ENCODE measurements at regions not wholly inside any gene's neighbourhood (a gene's known extent, or its start where the extent isn't known, plus 50 kb on each side); places are given as distances from the start of the nearest gene placed in this dataset.
"Not testable (repeated sequence)": the region's sequence is repeated elsewhere in the genome, so short reads cannot be mapped to it uniquely, and the experiment has no call there.

DNA sequence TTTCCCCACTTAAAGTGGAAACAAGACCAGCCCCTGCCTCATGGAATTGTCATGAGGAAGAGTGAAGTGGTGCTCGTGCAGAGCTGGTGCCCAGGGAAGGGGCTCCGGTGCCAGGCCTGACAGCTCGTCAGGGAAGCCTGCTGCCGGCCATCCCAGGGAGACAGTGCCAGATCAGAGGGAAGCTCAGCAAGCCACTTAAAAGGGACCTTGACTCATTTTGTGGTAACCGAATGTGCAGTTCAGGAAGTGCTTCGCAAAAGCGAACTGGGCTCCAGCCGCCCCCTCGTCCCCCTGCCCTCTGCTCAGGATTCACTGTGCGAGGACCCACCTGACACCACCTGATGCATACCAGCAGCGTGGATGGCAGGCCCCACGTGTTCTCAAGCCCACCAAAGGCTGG lies 209.6 kb upstream of the PLGLB2 start:
- H3K27ac ChIP-seq; H3K36me3 ChIP-seq; H3K4me3 ChIP-seq; H3K27me3 ChIP-seq; DNase-seq (ENCODE audit: low read depth in 1 of 2, low spot score in 1 of 2); H3K9me3 ChIP-seq (ENCODE audit: low read depth); H3K4me1 ChIP-seq (ENCODE audit: low read depth): not testable (repeated sequence)

DNA sequence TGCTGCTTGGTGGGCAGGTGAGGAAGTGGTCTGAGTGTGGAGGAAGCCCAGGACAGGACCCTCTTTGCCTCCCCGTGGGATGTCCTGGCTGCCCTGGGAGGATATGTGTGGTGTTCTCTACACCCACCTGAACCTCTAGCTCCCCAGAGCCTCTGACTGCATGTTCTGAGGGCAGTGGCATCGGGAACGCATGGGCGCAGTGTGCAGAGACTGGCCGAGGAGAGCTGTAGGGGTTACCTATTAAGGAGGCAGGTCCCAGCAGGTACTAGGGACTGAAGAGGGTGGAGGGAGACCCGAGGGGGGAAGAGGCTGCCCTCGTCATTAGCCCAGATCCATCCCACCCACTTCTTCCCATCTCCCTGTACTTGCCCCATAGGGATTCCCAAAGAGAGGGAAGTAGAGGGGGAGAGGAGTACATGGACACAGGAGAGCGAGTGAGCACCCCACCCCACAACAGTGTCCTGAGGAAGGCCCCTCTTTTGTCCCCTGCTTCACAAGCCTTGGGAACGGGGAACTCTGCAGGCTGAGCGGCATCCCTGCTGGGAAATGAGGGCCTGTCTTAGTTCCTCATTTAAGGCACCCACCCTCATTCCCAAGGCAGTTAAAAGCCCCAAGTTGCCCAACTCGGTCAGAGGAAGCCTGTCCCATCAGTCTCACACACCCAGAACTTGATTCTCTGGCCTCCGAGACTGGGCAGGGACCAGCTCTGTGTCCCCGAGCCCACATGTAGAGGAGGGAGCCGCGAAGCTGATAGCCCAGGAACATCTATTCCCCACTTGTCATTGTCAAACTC lies 208.5 kb upstream of the PLGLB2 start:
- not testable (repeated sequence) for H3K9me3 ChIP-seq (ENCODE audit: low read depth); H3K4me3 ChIP-seq; H3K36me3 ChIP-seq; H3K27ac ChIP-seq; DNase-seq (ENCODE audit: low read depth in 1 of 2, low spot score in 1 of 2); H3K4me1 ChIP-seq (ENCODE audit: low read depth); H3K27me3 ChIP-seq

DNA sequence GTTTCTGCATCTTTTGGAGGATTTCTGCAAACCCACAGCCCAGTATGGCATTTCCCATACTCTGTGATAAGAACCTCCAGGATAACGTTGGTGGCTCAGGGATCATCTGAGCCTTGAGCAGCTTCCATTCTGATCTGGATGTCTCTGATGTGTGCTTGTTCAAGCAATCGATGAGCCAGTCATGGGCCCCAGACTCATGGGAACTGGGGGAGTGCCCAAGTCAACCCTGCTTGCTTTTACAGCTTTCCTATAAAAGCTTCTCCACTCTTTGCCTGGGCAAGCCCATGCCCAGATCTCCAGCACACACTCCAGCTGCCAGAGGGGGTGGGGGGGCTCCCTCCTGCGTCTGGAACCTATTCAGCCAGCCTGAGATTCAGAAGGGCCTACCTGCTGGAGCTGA lies 207.6 kb upstream of the PLGLB2 start:
- not testable (repeated sequence) for H3K36me3 ChIP-seq; DNase-seq (ENCODE audit: low read depth in 1 of 2, low spot score in 1 of 2); H3K27ac ChIP-seq; H3K9me3 ChIP-seq (ENCODE audit: low read depth); H3K4me3 ChIP-seq; H3K27me3 ChIP-seq; H3K4me1 ChIP-seq (ENCODE audit: low read depth)

DNA sequence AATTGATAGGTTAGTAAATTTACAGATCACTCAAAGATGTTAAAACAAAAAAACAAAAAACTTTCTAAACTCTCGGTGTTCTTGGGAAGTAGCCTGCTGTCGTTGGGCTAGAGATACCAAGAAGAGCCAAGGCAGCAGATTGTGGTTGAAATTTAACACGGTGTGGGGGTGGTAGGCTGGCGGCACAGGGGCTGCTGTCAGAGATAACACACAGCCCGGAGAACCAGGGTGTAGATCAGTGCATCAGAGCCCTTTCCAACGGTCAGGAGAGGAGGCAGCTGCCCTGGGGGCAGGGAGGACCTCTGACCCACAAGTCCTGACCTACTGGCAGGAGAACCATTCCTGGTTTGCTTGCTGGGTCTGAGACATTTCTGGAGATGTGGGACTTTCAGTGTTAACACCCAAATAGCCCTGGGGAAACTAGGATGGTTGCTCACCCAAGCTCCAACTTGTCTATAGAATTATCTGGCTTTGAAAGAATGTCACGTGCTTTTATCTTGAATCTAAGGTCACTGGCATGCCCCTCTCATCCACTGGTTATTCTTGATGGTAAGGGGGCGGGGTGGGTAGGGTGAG lies 205.2 kb upstream of the PLGLB2 start:
- not testable (repeated sequence) for H3K36me3 ChIP-seq

DNA sequence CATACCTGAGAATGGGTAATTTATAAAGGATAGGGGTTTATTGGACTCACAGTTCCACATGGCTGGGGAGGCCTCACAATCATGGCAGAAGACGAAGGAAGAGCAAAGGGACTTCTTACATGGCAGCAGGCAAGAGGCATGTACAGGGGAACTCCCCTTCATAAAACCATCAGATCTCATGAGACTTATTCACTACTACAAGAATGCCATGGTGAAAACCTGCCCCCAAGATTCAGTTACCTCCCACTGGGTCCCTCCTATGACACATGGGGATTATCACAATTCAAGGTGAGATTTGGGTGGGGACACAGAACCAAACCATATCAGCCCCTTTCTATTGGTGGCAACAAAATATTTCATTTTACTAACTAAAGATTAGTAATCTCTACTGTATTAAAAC lies 204.1 kb upstream of the PLGLB2 start:
- DNase-seq (ENCODE audit: low read depth in 1 of 2, low spot score in 1 of 2); H3K4me1 ChIP-seq (ENCODE audit: low read depth); H3K27me3 ChIP-seq; H3K9me3 ChIP-seq (ENCODE audit: low read depth); H3K4me3 ChIP-seq; H3K36me3 ChIP-seq; H3K27ac ChIP-seq: not testable (repeated sequence)

More for the DNA sequence above, 205.2 kb upstream of the PLGLB2 start:
- peak in 1 of 2 donors; percentile 63 for DNase-seq (ENCODE audit: low read depth in 1 of 2, low spot score in 1 of 2)
- H3K4me3 ChIP-seq; H3K9me3 ChIP-seq (ENCODE audit: low read depth); H3K4me1 ChIP-seq (ENCODE audit: low read depth); H3K27me3 ChIP-seq; H3K27ac ChIP-seq: not testable (repeated sequence)

DNA sequence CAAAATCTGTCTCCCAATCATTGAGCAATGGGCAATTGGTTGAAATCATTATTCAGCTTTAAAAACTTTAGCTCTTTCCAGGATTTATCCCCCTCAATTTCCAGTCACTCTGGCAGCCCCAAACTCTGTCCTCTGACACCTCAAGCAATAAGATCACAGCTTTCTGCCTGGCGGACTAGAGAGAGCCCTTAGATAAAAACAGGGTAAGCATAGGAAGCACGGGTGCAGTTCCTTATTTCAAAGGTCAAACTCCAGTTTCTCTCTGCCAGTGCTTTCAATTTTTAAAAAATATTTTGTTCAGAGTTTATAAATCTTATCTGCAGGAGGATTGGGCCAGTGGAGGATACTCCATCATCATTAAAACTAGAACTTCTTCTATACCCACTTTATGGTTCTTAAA lies 200.8 kb upstream of the PLGLB2 start:
- H3K27ac ChIP-seq; H3K36me3 ChIP-seq; H3K4me1 ChIP-seq (ENCODE audit: low read depth); H3K9me3 ChIP-seq (ENCODE audit: low read depth); H3K27me3 ChIP-seq; H3K4me3 ChIP-seq; DNase-seq (ENCODE audit: low read depth in 1 of 2, low spot score in 1 of 2): not testable (repeated sequence)

DNA sequence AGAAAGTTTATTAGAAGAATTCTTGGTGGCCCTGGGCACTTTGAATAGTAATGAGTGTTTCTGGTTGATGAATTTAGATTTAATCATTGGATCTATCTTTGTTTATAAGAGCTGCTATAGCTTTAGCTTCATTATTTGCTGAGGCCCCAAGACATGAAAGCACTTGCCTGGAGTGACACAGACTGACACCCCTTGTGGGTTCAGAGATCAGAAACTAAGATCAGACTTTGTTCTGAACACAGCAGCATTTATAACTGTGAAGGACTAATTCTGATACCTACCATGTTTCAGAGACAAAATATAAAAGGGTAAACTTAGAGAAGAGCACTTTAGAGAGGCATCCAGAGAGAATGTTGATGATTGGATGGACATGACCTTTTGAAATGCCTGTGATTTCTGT lies 199.9 kb upstream of the PLGLB2 start:
- H3K27ac ChIP-seq, H3K36me3 ChIP-seq: not testable (repeated sequence)

DNA sequence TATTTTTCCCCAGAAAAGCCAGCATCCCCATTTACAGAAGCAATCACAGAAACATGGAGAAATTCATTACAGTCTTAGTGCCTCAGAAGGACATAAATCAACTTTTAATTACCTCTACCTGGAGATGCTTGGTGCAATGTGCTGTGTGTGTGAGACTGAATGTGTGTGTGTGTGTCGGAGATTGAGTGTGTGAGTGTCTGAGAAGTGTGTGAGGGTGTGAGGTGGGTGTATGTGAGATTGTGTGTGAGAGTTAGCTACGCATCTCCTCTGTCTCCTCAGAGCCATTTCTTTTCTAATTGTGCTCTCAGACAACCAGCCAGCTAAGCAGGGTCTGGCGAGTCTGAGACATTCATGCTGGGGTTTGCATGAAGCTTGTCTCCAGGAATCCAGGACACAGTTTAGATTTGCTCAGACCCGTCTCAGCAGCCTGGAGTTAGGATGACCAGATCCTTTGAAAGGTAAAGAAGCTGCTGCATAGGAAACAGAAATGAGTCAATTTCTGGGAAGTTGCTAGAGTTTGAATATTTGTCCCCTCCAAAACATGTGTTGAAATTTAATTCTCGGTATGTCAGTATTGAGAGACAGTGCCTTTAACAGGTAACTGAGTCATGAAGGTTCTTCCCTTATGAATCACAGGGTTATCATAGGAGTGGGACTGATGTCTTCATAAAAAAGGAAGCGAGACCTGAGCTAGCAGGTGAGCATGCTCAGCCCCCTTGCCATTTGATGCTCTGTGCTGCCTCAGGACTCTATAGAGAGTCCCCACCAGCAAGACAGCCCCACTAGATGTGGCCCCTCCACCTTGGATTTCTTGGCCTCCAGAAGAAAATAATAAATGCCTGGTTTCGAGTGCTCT lies 199.0 kb upstream of the PLGLB2 start:
- H3K36me3 ChIP-seq; H3K27ac ChIP-seq; H3K4me1 ChIP-seq (ENCODE audit: low read depth); DNase-seq (ENCODE audit: low read depth in 1 of 2, low spot score in 1 of 2); H3K27me3 ChIP-seq; H3K4me3 ChIP-seq; H3K9me3 ChIP-seq (ENCODE audit: low read depth): not testable (repeated sequence)

More for the DNA sequence above, 199.9 kb upstream of the PLGLB2 start:
- H3K9me3 ChIP-seq (ENCODE audit: low read depth); H3K4me1 ChIP-seq (ENCODE audit: low read depth); H3K27me3 ChIP-seq; H3K4me3 ChIP-seq; DNase-seq (ENCODE audit: low read depth in 1 of 2, low spot score in 1 of 2): not testable (repeated sequence)

DNA sequence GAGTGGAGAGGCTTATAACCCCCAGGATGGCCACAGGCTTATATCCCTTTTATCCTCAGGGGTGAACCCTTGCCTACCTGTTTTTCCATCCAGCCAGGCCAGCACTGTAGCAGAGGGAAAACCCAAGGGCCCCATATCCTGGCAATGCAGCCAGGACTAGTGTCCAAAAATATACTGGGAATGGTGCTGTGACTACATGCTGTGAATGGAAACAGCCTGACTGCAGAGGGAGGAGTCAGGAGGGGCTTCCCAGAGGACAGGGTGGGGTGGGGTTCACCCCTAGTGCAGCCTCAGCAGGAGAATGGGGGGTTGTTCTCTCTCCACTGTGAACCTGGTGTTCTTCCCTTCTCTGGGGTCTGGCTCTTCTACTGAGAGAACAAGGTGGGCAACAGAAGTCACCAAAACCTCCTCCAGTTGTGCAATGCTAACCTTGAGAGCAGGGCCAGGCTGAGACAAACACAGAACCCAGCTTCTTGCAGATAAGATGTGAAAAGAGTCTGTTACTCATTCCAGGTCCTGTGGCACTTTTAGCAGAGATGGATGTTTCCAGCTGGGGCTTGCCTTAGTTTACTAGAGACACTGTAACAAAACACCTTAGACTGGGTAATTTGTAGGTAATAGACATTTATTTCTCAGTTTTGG lies 198.2 kb upstream of the PLGLB2 start:
- DNase-seq (ENCODE audit: low read depth in 1 of 2, low spot score in 1 of 2); H3K36me3 ChIP-seq; H3K4me3 ChIP-seq; H3K4me1 ChIP-seq (ENCODE audit: low read depth); H3K27me3 ChIP-seq; H3K9me3 ChIP-seq (ENCODE audit: low read depth); H3K27ac ChIP-seq: not testable (repeated sequence)

DNA sequence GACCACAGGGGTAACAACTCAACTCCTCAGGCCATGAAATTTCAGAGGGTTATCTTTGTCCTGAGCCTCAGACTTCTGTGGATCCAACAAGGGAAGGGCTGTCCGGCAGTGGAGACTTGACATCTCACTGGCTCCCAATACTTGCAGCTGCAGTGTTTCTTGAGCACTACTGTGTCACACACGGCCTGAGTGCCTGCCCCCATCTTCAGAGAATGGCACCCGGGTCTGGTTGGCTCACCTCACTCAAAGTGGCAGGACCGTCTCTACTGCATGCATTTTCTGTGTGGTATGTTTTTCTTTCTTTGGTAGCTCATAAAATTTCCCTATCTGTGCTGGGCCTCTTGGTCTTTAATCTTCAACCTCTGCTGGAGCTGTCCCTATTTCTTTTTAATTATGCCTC lies 193.2 kb upstream of the PLGLB2 start:
- H3K9me3 ChIP-seq (ENCODE audit: low read depth); H3K27me3 ChIP-seq; H3K27ac ChIP-seq; H3K4me1 ChIP-seq (ENCODE audit: low read depth); H3K36me3 ChIP-seq; H3K4me3 ChIP-seq; DNase-seq (ENCODE audit: low read depth in 1 of 2, low spot score in 1 of 2): not testable (repeated sequence)

DNA sequence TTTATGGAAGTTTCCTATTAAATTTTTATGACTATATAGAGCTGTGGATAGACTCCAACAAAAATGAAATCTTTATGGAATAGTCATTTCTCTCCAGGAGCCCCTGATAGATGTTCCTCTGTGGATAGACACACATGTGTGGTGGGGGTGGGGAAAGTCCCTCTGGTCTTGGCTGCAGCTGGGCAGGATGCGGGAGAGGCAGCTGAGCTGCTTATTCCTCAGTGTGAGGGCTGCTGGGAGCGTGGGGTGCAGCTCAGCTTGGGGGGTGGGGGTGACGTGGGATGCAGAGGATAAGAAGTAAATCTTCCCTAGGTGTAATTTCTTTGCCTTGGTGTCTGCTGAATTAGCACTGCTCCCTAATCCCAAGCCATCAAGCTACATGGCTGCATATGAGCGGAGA lies 192.8 kb upstream of the PLGLB2 start:
- not testable (repeated sequence) for H3K4me1 ChIP-seq (ENCODE audit: low read depth); H3K27ac ChIP-seq; H3K36me3 ChIP-seq

DNA sequence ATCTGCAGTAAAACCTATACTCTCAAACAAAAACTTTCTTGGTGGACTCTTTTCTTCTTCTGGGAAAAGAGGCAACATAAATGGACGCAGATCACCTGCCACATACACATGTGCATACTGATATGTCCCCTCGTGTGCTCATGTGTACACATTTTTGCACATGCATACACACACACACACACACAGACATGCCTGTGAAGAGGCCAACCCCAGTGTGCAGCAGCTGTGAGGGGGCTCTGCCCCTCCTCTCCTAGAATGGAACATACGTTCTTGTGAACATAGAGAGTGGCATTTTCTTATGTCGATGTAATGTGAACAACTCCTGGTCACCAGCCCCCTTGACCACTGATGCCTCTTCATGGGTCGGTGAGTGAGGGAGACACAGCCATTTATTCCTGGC lies 188.9 kb upstream of the PLGLB2 start:
- not testable (repeated sequence) for DNase-seq (ENCODE audit: low read depth in 1 of 2, low spot score in 1 of 2); H3K4me1 ChIP-seq (ENCODE audit: low read depth); H3K27me3 ChIP-seq; H3K9me3 ChIP-seq (ENCODE audit: low read depth); H3K36me3 ChIP-seq; H3K4me3 ChIP-seq; H3K27ac ChIP-seq

More for the DNA sequence above, 192.8 kb upstream of the PLGLB2 start:
- H3K9me3 ChIP-seq (ENCODE audit: low read depth); DNase-seq (ENCODE audit: low read depth in 1 of 2, low spot score in 1 of 2); H3K27me3 ChIP-seq; H3K4me3 ChIP-seq: not testable (repeated sequence)

DNA sequence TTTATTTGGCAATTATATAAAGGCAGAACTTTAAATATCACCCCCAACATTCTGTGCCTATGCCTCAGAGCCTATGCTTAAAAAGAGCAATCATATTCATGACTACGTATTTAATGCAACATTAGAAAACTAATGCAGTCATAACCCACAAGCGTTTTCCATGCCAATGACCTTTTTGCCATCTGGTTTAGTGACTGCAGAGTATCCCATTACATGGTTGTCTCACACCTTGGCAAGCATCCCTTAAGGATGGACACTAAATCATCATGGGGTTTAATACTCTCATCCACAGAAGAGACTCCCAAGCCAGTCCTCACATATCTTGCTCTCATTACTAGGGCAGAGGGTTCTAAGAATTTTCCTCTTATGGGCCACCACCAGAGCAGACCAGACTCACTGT lies 188.2 kb upstream of the PLGLB2 start:
- not testable (repeated sequence) for DNase-seq (ENCODE audit: low read depth in 1 of 2, low spot score in 1 of 2); H3K27me3 ChIP-seq; H3K9me3 ChIP-seq (ENCODE audit: low read depth); H3K4me3 ChIP-seq; H3K27ac ChIP-seq; H3K36me3 ChIP-seq; H3K4me1 ChIP-seq (ENCODE audit: low read depth)

DNA sequence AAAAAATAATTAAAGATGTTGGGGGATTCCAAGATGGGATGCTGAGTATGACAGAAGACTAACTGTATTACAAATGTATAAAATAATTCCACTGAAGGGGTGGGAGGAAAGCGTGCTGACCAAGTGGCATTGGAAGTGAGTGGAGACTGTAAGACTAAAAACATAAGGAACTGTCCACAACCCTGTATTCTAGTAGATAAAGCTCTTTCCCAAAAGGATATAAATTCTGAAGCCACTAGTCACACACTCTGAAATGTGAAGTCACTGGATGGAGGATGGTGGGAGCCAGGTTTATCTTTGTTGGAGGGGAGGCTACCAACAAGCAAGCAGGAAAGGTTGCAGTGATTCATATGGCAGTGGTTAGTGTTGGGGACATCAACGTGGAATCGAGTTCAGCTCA lies 182.8 kb upstream of the PLGLB2 start:
- H3K27me3 ChIP-seq; H3K36me3 ChIP-seq; H3K4me1 ChIP-seq (ENCODE audit: low read depth); H3K27ac ChIP-seq; H3K4me3 ChIP-seq; H3K9me3 ChIP-seq (ENCODE audit: low read depth); DNase-seq (ENCODE audit: low read depth in 1 of 2, low spot score in 1 of 2): not testable (repeated sequence)
